Type B pancreatic cell (in vitro differentiated cells): ENCODE measurements at regions not wholly inside any gene's neighbourhood (a gene's known extent, or its start where the extent isn't known, plus 50 kb on each side); places are given as distances from the start of the nearest gene placed in this dataset.

Experiments used
- DNase-seq: peaks from one replicate; pipeline ENCODE4 v3.0.0; 2021; ENCODE audit warnings: mixed read lengths; ENCODE audit not compliant: unreplicated experiment; ENCODE audit errors: extremely low spot score
- H3K27ac Mint-ChIP-seq: 2 replicates; pipeline ENCODE4 v1.8.0; 2021; ENCODE audit warnings: mild to moderate bottlenecking, mixed read lengths
- H3K27me3 Mint-ChIP-seq: 2 replicates; pipeline ENCODE4 v1.8.0; 2021; ENCODE audit warnings: mixed read lengths
- H3K36me3 Mint-ChIP-seq: 2 replicates; pipeline ENCODE4 v1.8.0; 2021; ENCODE audit warnings: mixed read lengths
- H3K4me1 Mint-ChIP-seq: one replicate; pipeline ENCODE4 v1.8.0; 2021; ENCODE audit warnings: mixed read lengths; ENCODE audit not compliant: unreplicated experiment
- H3K4me3 Mint-ChIP-seq: 2 replicates; pipeline ENCODE4 v1.8.0; 2021; ENCODE audit warnings: mild to moderate bottlenecking, mixed read lengths
- H3K9me3 Mint-ChIP-seq: 2 replicates; pipeline ENCODE4 v1.8.0; 2021; ENCODE audit warnings: mixed read lengths
- CTCF ChIP-seq: fragments of 200-600 bp; sonication (generic); conservative IDR thresholded peaks from 2 replicates; pipeline ENCODE4 v1.5.0; 2021; ENCODE audit warnings: antibody characterized with exemption, mild to moderate bottlenecking

- Mint-ChIP-seq H3K4me1 (no peaks in the 10 kb centered on the region), H3K9me3 (peaks cover 4% of the 10 kb centered on the region), H3K27me3 (peaks cover 2% of the 10 kb centered on the region), H3K36me3 (no peaks in the 10 kb centered on the region), H3K4me3 (no peak overlapping the region), H3K27ac (no peak overlapping the region)
- TF ChIP-seq CTCF, result no peak
- no peak for DNase-seq
Observed at GRCh38 chr22:47276450-47276820, 514.0 kb downstream of the TBC1D22A start.

GRCh38 chr22:47275605-47276449 is 513.4 kb downstream of the TBC1D22A start:
- Mint-ChIP-seq H3K27ac (no peak overlapping the region), H3K36me3 (no peaks in the 10 kb centered on the region), H3K4me1 (no peaks in the 10 kb centered on the region), H3K4me3 (no peak overlapping the region), H3K27me3 (peaks cover 2% of the 10 kb centered on the region), H3K9me3 (peaks cover 4% of the 10 kb centered on the region)
- TF ChIP-seq CTCF, result no peak
- no peak for DNase-seq

- no peak for TF ChIP-seq CTCF
- no peak overlapping the region for H3K4me3 Mint-ChIP-seq
- no peaks in the 10 kb centered on the region for H3K4me1 Mint-ChIP-seq
- DNase-seq, result no peak
- no peaks in the 10 kb centered on the region for H3K36me3 Mint-ChIP-seq
- H3K27ac Mint-ChIP-seq, result no peak overlapping the region
- no peaks in the 10 kb centered on the region for H3K27me3 Mint-ChIP-seq
- peaks cover 4% of the 10 kb centered on the region for H3K9me3 Mint-ChIP-seq
Observed at GRCh38 chr22:47274196-47274595, 511.7 kb downstream of the TBC1D22A start.

GRCh38 chr22:47270463-47271135 is 508.1 kb downstream of the TBC1D22A start:
- Mint-ChIP-seq H3K4me1 (no peaks in the 10 kb centered on the region), H3K36me3 (no peaks in the 10 kb centered on the region), H3K4me3 (no peak overlapping the region), H3K27me3 (no peaks in the 10 kb centered on the region), H3K27ac (no peak overlapping the region), H3K9me3 (peaks cover 4% of the 10 kb centered on the region)
- no peak for DNase-seq
- TF ChIP-seq CTCF, result no peak

GRCh38 chr22:47269516-47270088 is 507.2 kb downstream of the TBC1D22A start:
- DNase-seq, result no peak
- no peaks in the 10 kb centered on the region for H3K27me3 Mint-ChIP-seq
- no peak overlapping the region for H3K27ac Mint-ChIP-seq
- H3K4me3 Mint-ChIP-seq, result no peak overlapping the region
- peaks cover 3% of the 10 kb centered on the region for H3K9me3 Mint-ChIP-seq
- H3K4me1 Mint-ChIP-seq, result no peaks in the 10 kb centered on the region
- no peaks in the 10 kb centered on the region for H3K36me3 Mint-ChIP-seq
- TF ChIP-seq CTCF, result no peak
